Cardiac muscle cell (in vitro differentiated cells and primary cell): ENCODE measurements at regions not wholly inside any gene's neighbourhood (a gene's known extent, or its start where the extent isn't known, plus 50 kb on each side); places are given as distances from the start of the nearest gene placed in this dataset.
A peak's percentile ranks its signal among the peaks of the same experiment; 100 is the strongest.

Experiments
- DNase-seq, 2 donors: peaks; one replicate each; pipeline versions ENCODE4 v3.0.0 to v3.0.0-alpha.2; 2010 to 2017; ENCODE audit warnings: low read depth in 1 of 2, low spot score in 1 of 2
- H3K27ac ChIP-seq: fragments of 200-600 bp; sonication (generic); 2 replicates; pipeline ENCODE4 v1.5.1; 2016
- H3K27me3 ChIP-seq: fragments of 200-600 bp; sonication (generic); 2 replicates; pipeline ENCODE4 v1.6.0; 2016; ENCODE audit warnings: control low read depth
- H3K36me3 ChIP-seq: fragments of 200-600 bp; sonication (generic); 2 replicates; pipeline ENCODE4 v1.5.1; 2016; ENCODE audit warnings: control low read depth
- H3K4me1 ChIP-seq: fragments of 200-600 bp; sonication (generic); 2 replicates; pipeline ENCODE4 v1.8.1; 2017; ENCODE audit warnings: low read depth, mild to moderate bottlenecking, mixed run types
- H3K4me3 ChIP-seq: fragments of 200-600 bp; sonication (generic); 2 replicates; pipeline ENCODE4 v1.5.1; 2016; ENCODE audit warnings: mild to moderate bottlenecking
- H3K9me3 ChIP-seq: fragments of 200-600 bp; sonication (generic); 2 replicates; pipeline ENCODE4 v1.5.1; 2017; ENCODE audit warnings: low read depth, mild to moderate bottlenecking, control low read depth
- CTCF ChIP-seq: IDR thresholded peaks from 2 replicates; pipeline ENCODE4 v1.5.1; 2012; ENCODE audit warnings: low read depth, mild to moderate bottlenecking, low read length

- TF ChIP-seq CTCF = no peak
- Histone ChIP-seq H3K27ac (no peak overlapping the region), H3K9me3 (no peaks in the 10 kb centered on the region), H3K4me1 (no peaks in the 10 kb centered on the region), H3K4me3 (no peak overlapping the region), H3K36me3 (no peaks in the 10 kb centered on the region), H3K27me3 (no peaks in the 10 kb centered on the region)
- no peak for DNase-seq
Observed at GRCh38 chr3:43163895-43164493, 58.1 kb upstream of the POMGNT2 start.

- Histone ChIP-seq H3K4me3 (no peak overlapping the region), H3K27ac (no peak overlapping the region)
- DNase-seq = peak; percentile 37 to 76
Observed at GRCh38 chr3:43162230-43163084, 56.6 kb upstream of the POMGNT2 start.

GRCh38 chr3:43161684-43162229 lies 55.9 kb upstream of the POMGNT2 start:
- H3K4me1 ChIP-seq = no peaks in the 10 kb centered on the region
- no peak overlapping the region for H3K4me3 ChIP-seq
- H3K27me3 ChIP-seq = no peaks in the 10 kb centered on the region
- H3K27ac ChIP-seq = no peak overlapping the region
- no peak for TF ChIP-seq CTCF
- no peak for DNase-seq
- H3K9me3 ChIP-seq = no peaks in the 10 kb centered on the region
- H3K36me3 ChIP-seq = no peaks in the 10 kb centered on the region

More at GRCh38 chr3:43162230-43163084, 56.6 kb upstream of the POMGNT2 start:
- no peaks in the 10 kb centered on the region for H3K27me3 ChIP-seq
- no peaks in the 10 kb centered on the region for H3K4me1 ChIP-seq
- no peaks in the 10 kb centered on the region for H3K36me3 ChIP-seq
- peak; percentile 47 for TF ChIP-seq CTCF
- H3K9me3 ChIP-seq = no peaks in the 10 kb centered on the region

GRCh38 chr3:43160664-43161063 lies 54.8 kb upstream of the POMGNT2 start:
- Histone ChIP-seq H3K36me3 (no peaks in the 10 kb centered on the region), H3K4me1 (no peaks in the 10 kb centered on the region), H3K27me3 (no peaks in the 10 kb centered on the region), H3K27ac (no peak overlapping the region), H3K4me3 (no peak overlapping the region), H3K9me3 (no peaks in the 10 kb centered on the region)
- no peak for TF ChIP-seq CTCF
- DNase-seq = no peak

GRCh38 chr3:43159876-43160255 lies 54.0 kb upstream of the POMGNT2 start:
- H3K27ac ChIP-seq = no peak overlapping the region

More at GRCh38 chr3:43159876-43160255, 54.0 kb upstream of the POMGNT2 start:
- no peaks in the 10 kb centered on the region for H3K36me3 ChIP-seq
- no peaks in the 10 kb centered on the region for H3K27me3 ChIP-seq
- no peaks in the 10 kb centered on the region for H3K9me3 ChIP-seq
- H3K4me3 ChIP-seq = no peak overlapping the region
- H3K4me1 ChIP-seq = no peaks in the 10 kb centered on the region
- no peak for DNase-seq
- TF ChIP-seq CTCF = no peak
